GM19455 (cell line): ENCODE measurements at regions not wholly inside any gene's neighbourhood (a gene's known extent, or its start where the extent isn't known, plus 50 kb on each side); places are given as distances from the start of the nearest gene placed in this dataset.
"Not testable (repeated sequence)": the region's sequence is repeated elsewhere in the genome, so short reads cannot be mapped to it uniquely, and the experiment has no call there.

Experiments
- ATAC-seq: cut with Tn5 transposase; IDR thresholded peaks from one replicate; pipeline ENCODE4 v1.9.1; 2021; ENCODE audit not compliant: unreplicated experiment

DNA sequence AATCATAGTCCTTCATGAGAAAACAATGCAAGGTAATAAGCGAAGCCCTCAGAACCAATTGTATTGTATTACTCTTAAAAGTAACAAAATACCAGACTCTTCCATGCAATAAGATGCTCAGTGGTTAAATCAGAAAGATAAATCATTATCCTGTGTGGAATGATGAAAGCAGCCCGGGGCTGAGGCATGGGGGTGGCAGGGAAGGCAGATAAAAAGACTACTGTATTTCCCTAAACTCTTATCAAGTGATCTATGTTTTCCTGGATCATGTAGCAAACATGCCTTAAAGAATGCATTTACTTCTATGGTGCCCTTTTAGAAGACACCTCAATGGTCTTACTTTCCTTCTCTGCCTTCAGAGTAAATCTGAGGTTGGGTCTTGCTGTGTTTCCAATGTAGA is 105.6 kb upstream of the DAPK1 start:
- no peak for ATAC-seq

DNA sequence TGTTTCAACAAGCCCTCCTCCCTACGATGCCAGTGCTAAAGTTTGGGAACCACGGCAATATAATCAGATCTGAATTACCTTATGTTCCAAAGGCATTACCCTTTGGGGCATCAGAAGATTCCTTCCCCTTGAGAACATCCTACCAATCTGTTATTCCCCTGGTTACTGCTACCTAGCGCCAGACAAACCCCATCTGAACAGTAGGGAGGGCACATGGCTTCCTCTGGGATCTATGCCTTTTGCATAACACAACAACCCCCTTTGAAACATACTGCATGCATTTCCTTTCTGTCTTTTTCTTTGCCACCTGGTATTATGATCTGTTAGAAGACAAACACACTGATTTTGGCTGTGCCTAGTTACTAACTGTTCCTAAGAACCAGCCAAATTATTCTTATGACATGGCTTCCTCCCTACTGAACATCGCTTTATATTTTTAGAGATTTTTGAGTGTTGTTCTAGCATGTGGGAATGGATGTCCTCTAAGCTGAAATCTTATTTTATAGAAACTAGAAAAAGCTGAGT is 103.9 kb upstream of the DAPK1 start:
- ATAC-seq = no peak

GRCh38 chr9:87395804-87396479 is 101.7 kb upstream of the DAPK1 start:
- ATAC-seq = no peak

DNA sequence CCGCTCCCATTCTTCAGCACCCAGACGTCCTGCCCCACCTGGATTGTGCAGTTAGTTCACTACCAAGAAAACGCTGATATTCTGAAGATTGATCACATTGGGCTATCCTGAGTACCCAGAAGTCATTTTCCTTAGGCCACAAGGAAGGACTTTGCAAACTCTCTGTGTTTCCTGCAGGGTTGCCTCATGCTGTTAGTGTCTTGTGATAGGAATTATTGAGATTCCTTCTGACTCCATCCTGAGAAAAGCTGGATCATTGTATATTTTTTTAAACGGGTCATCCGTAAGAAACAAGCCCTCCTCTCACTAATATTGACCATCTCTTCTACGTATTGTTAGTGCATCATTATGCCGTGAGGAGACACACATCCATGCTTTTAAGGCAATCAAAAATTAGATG is 96.0 kb upstream of the DAPK1 start:
- ATAC-seq = no peak

DNA sequence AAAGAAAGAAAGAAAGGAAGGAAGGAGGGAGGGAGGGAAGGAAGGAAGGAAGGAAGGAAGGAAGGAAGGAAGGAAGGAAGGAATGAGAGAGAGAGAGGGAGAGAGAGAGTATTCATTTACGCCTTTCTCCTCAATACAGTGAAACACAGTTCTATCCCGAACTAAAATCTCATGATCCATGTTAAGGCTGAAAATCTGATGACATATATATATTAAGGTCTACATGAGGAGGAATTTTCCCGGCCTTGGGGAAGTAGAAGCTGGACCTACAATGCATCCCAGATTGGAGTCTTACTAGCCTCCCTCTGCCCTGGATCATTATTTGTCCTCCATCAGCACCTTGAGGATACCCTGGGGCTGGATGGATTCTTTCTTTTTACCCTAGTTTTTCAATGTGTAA is 95.1 kb upstream of the DAPK1 start:
- ATAC-seq = no peak

- ATAC-seq = no peak
Observed at GRCh38 chr9:87405677-87406542, 91.8 kb upstream of the DAPK1 start.

- ATAC-seq = no peak
Observed at GRCh38 chr9:87406543-87407166, 91.0 kb upstream of the DAPK1 start.

GRCh38 chr9:87410047-87411005 is 87.3 kb upstream of the DAPK1 start:
- not testable (repeated sequence) for ATAC-seq

DNA sequence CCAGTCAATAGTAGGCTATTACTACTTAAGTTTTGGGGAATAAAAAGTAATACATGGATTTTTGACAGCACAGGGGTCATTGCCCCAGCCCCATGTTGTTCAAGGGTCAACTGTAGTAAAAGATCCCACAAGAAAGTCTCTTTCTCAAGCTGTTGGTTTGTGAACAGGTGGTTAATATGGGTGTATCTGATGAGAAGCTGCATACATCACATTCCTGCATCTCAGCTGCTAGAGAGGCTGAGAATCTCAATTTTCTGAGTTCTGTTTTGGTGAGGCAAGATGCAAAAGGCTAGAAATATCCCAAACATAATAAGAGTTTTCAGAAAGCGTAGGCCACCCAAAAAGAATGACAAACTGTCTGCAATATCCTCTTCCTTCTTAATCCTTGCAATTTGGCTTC is 76.8 kb upstream of the DAPK1 start:
- no peak for ATAC-seq

- ATAC-seq = no peak
Observed at GRCh38 chr9:87421734-87422133, 75.9 kb upstream of the DAPK1 start.

GRCh38 chr9:87422999-87423398 is 74.7 kb upstream of the DAPK1 start:
- no peak for ATAC-seq

GRCh38 chr9:87423885-87424284 is 73.8 kb upstream of the DAPK1 start:
- ATAC-seq = not testable (repeated sequence)

DNA sequence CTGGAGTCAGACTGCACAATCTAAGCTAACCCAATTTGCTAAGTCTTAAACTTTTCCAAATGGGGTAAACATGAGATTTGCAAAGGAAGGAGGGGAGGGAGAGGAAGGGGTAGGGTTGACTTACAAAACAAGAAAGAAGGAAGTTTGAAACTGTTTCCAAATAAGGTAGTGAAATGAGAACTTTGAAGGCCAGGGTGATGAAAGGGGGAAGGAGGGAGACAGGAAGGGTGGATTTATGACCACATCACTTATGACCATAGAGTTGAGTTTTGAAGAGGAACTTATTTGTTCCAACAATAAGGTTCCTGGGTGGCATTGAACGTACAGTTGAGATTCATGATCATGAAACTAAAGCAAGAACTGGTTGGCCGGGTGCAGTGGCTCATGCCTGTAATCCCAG is 72.5 kb upstream of the DAPK1 start:
- no peak for ATAC-seq

GRCh38 chr9:87427851-87428506 is 69.7 kb upstream of the DAPK1 start:
- no peak for ATAC-seq

GRCh38 chr9:87428659-87429058 is 69.0 kb upstream of the DAPK1 start:
- ATAC-seq = no peak

DNA sequence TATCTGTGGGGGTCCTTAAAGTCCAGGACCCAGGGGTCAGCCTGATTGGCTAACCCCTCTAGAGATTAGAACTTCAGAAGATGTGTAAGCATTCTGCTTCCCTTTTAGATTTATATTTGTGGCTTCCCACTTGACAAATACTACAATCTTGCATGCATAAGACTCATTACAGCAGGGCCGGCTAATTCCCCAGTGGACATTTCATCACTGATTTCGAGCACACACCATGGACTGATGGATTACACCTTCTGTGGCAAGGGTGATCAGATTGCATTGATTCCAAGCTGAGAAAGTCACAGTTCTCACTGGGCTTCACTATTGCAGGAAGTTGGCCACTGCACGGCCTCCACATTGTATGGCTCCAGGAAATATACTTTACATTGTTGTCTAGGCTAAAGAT is 65.8 kb upstream of the DAPK1 start:
- no peak for ATAC-seq

DNA sequence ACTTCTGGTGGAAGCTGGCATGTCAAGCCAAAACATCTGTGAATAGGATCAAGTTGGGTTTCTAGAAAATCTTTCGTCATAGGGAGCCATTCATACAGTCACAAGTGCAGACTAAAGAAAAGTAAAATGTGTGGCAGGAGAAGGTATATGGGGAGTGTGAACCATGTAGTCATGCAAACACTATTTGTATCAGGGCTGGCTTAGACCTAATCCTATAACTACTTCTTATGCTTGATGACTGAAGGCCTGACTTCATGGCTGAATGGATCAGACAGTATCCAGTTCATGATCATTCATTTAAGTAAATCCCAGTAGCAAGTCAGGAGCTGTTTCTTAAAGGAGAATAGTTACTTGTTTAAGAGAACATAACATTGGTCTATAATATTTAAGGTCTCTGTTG is 63.8 kb upstream of the DAPK1 start:
- ATAC-seq = no peak

- no peak for ATAC-seq
Observed at GRCh38 chr9:87434366-87434765, 63.3 kb upstream of the DAPK1 start.

DNA sequence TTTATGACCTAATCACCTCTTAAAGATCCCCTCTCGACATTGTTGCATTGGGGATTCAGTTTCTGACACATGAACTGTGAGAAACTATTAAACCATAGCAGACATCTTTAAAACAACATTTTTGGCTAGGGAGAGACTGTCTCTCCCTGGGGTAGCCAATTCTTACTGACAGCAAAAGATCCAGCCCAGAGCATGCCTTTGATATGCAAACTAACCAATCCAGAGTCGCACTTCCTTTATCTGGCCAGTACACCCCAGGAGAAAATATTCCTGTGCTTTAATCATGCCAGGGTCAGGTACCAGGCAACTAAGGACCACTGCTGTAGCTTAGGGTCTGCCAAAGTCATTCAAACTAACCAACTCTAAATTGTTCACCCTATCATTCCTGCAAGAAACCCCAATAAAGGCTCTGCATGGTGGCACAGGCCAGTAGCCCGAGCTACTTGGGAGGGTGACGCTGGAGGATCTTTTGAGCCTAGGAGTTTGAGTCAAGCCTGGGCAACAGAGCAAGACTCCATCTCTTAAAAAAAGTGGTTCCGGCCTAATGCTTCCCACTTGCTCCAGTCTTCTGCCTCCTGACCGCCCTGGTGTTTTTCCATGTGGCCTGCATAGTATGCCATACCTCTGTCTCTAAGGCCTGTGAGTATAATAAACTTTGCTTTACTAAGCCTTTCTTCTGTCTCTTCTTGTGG is 62.3 kb upstream of the DAPK1 start:
- ATAC-seq = no peak

- no peak for ATAC-seq
Observed at GRCh38 chr9:87436716-87437115, 61.0 kb upstream of the DAPK1 start.
